ENCODE measurements at regions not wholly inside any gene's neighbourhood (a gene's known extent, or its start where the extent isn't known, plus 50 kb on each side); places are given as distances from the start of the nearest gene placed in this dataset.

GRCh38 chr10:57225920-57226319 lies 864.9 kb upstream of the ZWINT start:
- no peak for DNase-seq
- TF ChIP-seq CTCF (IDR thresholded peaks at IDR 0.05), result no peak
- TF ChIP-seq POLR2AphosphoS5 (IDR thresholded peaks at IDR 0.05), result no peak
- no peak for TF ChIP-seq EP300 (IDR thresholded peaks at IDR 0.05)
- TF ChIP-seq POLR2A (IDR thresholded peaks at IDR 0.05), result no peak
- H3K4me3 ChIP-seq, result no peak overlapping the region
- H3K4me1 ChIP-seq, result no peaks in the 10 kb centered on the region
- no peaks in the 10 kb centered on the region for H3K36me3 ChIP-seq
- no peak overlapping the region for H3K27ac ChIP-seq
- 48 to 76% (median 65%) methylated on average over 3 of the region's 3 CpGs for WGBS, 5 donors
- no peaks in the 10 kb centered on the region for H3K27me3 ChIP-seq
- peaks cover 0 to 11% (median 6%) of the 10 kb centered on the region in 4 donors for H3K9me3 ChIP-seq
- intact Hi-C loops (cut with DNase I; ENCODE audit: low total_unique reads), result no loop called here

GRCh38 chr10:57224811-57225210 lies 863.8 kb upstream of the ZWINT start:
- no peak for DNase-seq
- Histone ChIP-seq H3K4me3 (no peak overlapping the region), H3K9me3 (peaks cover 0 to 5% (median 0%) of the 10 kb centered on the region in 4 donors), H3K4me1 (no peaks in the 10 kb centered on the region), H3K27me3 (no peaks in the 10 kb centered on the region), H3K36me3 (no peaks in the 10 kb centered on the region), H3K27ac (no peak overlapping the region)
- TF ChIP-seq POLR2AphosphoS5 (IDR thresholded peaks at IDR 0.05) (no peak), POLR2A (IDR thresholded peaks at IDR 0.05) (no peak), EP300 (IDR thresholded peaks at IDR 0.05) (no peak), CTCF (IDR thresholded peaks at IDR 0.05) (no peak)
- 31 to 60% (median 40%) methylated on average over 2 of the region's 2 CpGs for WGBS, 5 donors
- intact Hi-C loops (cut with DNase I; ENCODE audit: low total_unique reads), result no loop called here

DNA sequence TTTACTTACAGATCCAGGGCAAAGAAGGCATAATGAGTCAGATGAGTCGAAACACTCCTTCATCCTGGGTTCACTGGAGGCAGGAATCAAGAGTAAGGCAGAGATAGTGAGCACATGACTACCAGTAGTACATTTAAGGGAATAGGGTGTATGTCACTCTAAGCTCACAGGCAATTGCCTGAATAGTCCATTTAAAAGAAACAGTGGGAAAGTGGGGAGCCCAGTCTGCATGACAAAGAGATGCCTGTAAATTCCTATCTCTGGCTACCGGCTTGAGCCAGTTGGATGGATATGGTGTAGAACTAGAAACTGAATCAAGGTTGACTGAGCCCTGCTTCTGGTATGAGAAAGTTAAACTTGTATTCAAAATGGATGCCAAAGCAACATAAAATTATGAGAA lies 861.5 kb upstream of the ZWINT start:
- H3K4me3 ChIP-seq, result no peak overlapping the region
- intact Hi-C loops (cut with DNase I; ENCODE audit: low total_unique reads), result no loop called here
- no peaks in the 10 kb centered on the region for H3K4me1 ChIP-seq
- no peak for DNase-seq
- no peaks in the 10 kb centered on the region for H3K36me3 ChIP-seq
- WGBS, 5 donors, result 26 to 55% (median 42%) methylated on average over 2 of the region's 2 CpGs
- no peak overlapping the region for H3K27ac ChIP-seq
- no peaks in the 10 kb centered on the region for H3K27me3 ChIP-seq
- TF ChIP-seq POLR2A (IDR thresholded peaks at IDR 0.05), result no peak
- no peak for TF ChIP-seq POLR2AphosphoS5 (IDR thresholded peaks at IDR 0.05)
- no peak for TF ChIP-seq EP300 (IDR thresholded peaks at IDR 0.05)
- TF ChIP-seq CTCF (IDR thresholded peaks at IDR 0.05), result no peak
- no peaks in the 10 kb centered on the region for H3K9me3 ChIP-seq

- Histone ChIP-seq H3K9me3 (no peaks in the 10 kb centered on the region), H3K4me1 (no peaks in the 10 kb centered on the region), H3K27ac (no peak overlapping the region), H3K4me3 (no peak overlapping the region), H3K27me3 (no peaks in the 10 kb centered on the region), H3K36me3 (no peaks in the 10 kb centered on the region)
- intact Hi-C loops (cut with DNase I; ENCODE audit: low total_unique reads), result no loop called here
- no peak for DNase-seq
- WGBS, 5 donors, result 46 to 56% (median 54%) methylated on average over 3 of the region's 3 CpGs
- TF ChIP-seq POLR2AphosphoS5 (IDR thresholded peaks at IDR 0.05) (no peak), EP300 (IDR thresholded peaks at IDR 0.05) (no peak), CTCF (IDR thresholded peaks at IDR 0.05) (no peak), POLR2A (IDR thresholded peaks at IDR 0.05) (no peak)
These were observed 861.1 kb upstream of the ZWINT start for GRCh38 chr10:57222129-57222528.

Measured in stomach (tissue), 8 donors.